ENCODE measurements at regions not wholly inside any gene's neighbourhood (a gene's known extent, or its start where the extent isn't known, plus 50 kb on each side); places are given as distances from the start of the nearest gene placed in this dataset.

DNA sequence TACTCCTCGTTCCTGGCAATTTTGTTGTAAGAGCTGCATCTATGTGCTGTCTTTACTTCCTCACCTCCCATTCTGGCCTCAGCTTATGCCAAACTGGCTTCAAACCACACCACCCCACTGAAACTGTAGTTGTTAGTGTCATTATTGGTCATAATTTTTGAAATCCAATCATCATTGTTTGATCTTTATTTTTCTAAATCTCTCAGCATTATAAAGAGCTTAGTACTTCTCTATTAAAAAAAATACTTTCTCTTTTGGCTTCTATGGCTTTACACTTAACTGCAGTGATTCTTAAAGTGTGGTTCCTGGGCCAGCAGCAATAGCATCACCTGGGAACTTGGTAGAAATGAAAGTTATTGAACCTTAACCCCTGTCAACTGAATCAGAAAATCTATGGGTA lies 83.5 kb upstream of the GRPR start:
- no peak for TF ChIP-seq EZH2 (IDR thresholded peaks at IDR 0.05)
- no peak for TF ChIP-seq POLR2AphosphoS5 (IDR thresholded peaks at IDR 0.05; ENCODE audit: borderline replicate concordance, low read depth, low read length)

Measured in SK-N-MC (cell line).